GM19238 (cell line): ENCODE measurements at regions not wholly inside any gene's neighbourhood (a gene's known extent, or its start where the extent isn't known, plus 50 kb on each side); places are given as distances from the start of the nearest gene placed in this dataset.
"Not testable (repeated sequence)": the region's sequence is repeated elsewhere in the genome, so short reads cannot be mapped to it uniquely, and the experiment has no call there.

Experiments
- DNase-seq: peaks from one replicate; pipeline ENCODE4 v3.0.0; 2011; ENCODE audit warnings: low spot score; ENCODE audit not compliant: insufficient read length

- DNase-seq: no peak
These were observed 447.1 kb upstream of the MKI67 start for GRCh38 chr10:128573281-128573845.

GRCh38 chr10:128573986-128574385 is 447.8 kb upstream of the MKI67 start:
- no peak for DNase-seq

DNA sequence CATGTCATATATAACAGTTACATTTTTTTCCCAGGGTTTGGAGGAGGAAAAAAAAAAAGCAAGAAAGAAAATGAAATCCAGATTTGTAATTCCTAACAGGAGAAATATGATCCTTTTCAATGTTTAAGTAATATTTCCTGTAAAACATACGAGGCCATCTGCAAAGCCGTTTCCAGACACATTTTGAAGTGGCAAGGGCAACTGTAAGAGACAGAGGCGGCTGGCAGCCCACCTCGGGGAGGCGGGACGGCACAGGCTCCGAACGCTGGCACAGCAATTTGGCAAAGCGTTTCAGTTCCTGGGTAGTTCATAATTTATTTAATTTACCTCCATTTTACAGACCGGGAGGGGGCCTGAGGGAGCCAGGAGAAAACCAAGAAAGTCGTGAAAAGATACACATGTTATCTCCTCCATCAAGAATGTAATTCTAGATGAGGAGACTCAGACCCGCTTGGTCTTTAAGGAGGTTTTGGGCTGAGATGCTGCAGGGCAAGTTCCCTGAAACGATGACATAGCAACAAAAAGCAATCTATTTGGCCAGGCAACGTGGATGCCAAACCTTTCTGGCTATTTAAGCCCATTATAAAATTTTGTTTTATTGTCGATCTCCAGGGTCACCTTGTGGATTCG is 448.5 kb upstream of the MKI67 start:
- no peak for DNase-seq

DNA sequence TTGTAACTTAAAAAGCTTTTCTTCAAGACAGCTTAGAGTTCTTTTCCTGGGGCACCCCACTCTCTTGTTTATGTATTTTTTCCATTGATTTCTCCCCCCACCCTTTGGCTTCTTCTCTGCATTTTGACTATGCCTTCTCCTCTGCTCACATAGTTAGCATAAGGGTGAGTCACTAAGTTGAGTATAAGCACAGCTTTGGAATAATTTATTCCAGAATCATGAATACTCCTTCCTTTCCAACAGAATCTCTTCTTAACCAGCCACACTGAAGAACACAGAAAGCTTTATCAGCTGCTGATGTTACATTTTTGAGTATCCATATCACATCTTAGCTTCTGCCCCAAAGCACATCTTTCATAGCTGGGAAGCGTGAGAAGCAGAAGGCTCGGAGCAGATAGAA is 449.5 kb upstream of the MKI67 start:
- no peak for DNase-seq

DNA sequence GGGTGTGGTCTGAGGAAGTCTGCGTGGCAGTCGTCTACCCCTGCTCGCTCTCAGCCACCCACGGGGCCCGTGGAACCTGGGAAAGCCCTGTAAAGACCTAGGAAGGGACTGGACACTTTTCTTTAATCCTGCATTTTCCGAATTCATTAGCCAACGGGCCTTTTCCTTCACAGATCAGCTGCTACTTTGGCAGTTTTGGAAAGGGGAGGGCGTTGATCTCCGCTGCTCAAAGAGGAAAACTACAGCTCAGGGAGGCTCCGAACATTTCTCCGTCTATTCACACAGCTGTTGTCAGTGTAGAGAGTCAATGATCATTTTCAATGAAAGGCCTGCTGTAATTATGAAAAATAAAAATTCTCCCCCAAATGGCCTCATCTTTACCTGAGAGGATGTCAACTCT is 450.1 kb upstream of the MKI67 start:
- no peak for DNase-seq

GRCh38 chr10:128576943-128577670 is 450.9 kb upstream of the MKI67 start:
- DNase-seq: no peak

DNA sequence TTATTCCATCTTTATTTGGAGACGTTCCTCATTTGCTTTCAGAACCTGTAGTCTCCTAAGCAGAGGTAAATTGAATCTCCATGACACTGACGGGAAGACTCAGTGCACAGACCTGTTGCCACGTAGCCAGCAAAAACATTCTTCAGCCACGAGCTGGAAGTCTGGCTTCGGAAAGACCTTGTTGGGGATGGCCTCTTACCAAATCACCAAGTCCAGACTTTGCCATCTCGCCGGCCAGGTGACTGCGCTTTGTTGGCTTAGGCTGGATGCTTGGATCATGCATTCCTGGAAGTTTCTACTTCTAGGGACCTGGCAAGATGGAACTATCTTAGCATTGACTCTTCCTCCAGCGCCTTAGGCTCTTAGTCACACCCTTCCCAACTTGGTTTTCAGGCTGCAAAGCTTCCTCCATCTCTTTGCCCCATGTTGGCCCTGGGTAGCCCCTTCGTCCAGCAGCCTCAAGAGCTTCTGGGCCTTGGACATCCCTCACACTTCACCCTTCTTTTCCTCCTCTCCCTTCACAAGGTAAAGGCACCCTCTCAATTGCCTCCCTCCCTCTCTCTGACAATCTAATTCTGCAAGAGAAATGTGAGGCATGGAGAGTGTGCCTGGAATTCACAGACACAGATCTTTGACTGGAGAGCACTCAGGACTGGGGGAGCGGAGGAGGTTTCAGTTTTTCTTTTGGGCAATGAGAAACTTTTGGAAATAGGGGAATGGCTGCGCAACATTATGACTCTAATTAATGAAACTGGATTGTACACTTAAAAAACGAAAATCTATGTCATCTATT is 451.9 kb upstream of the MKI67 start:
- DNase-seq: no peak

DNA sequence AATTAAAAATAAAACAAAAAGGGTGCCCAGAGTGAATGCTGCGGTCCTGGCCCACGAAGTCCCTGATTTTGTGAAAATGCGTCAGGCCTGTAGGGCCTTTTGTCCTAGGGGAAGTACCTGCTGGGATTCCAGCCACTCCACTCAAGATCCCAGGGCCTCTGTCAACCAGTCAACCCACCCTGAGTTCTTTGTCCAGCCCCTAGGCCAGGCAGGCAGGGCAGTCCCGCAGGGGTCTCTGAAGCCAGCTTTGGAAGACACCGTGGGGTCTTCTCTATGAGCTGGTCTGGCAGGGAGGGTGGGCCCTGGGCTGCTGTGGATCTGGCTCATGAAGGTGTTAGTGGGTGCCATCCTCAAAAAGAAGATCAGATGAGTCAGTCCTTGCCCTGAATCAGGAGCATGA is 452.5 kb upstream of the MKI67 start:
- no peak for DNase-seq

GRCh38 chr10:128579280-128579865 is 453.1 kb upstream of the MKI67 start:
- no peak for DNase-seq

GRCh38 chr10:128579901-128580300 is 453.7 kb upstream of the MKI67 start:
- no peak for DNase-seq

DNA sequence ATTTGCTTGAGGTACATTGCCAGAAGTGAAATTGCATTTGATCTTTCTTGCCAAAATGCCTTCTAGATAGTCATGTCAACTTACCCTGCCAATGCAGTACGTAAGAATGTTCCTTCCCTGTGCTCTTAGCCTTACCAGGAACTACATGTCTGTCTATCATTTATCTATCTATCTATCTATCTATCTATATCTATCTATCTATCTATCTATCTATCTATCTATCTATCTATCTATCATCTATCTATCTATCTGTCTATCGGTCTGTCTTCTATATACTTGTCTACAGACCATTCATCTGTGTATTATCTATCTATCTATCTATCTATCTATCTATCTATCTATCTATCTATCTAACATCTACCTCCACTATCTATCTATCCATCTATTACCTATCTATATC is 456.9 kb upstream of the MKI67 start:
- not testable (repeated sequence) for DNase-seq

DNA sequence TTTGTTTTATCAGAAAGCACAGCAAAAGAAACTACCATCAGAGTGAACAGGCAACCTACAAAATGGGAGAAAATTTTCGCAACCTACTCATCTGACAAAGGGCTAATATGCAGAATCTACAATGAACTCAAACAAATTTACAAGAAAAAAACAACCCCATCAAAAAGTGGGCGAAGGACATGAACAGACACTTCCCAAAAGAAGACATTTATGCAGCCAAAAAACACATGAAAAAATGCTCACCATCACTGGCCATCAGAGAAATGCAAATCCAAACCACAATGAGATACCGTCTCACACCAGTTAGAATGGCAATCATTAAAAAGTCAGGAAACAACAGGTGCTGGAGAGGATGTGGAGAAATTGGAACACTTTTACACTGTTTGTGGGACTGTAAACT is 460.4 kb upstream of the MKI67 start:
- not testable (repeated sequence) for DNase-seq

GRCh38 chr10:128587689-128588088 is 461.5 kb upstream of the MKI67 start:
- DNase-seq: no peak

- DNase-seq: no peak
These were observed 462.2 kb upstream of the MKI67 start for GRCh38 chr10:128588402-128588801.

DNA sequence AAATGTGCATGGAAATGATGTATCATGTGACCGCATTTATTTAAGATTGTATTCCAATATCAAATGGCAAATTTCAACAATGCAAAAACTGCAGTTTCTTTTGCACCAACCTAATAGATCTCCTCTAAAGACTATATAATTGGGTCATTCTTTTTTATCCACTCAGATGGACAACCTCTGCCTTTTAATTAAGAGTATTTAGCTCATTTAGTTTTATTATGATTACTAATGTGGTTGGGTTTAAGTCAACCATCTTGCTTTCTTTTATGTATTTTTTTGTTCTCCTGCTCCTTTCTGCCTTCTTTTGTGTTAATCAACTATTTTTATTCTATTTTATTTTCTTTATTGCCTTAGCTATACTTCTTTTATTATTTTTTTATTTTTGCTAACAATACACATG is 468.5 kb upstream of the MKI67 start:
- no peak for DNase-seq

GRCh38 chr10:128596906-128597305 is 470.7 kb upstream of the MKI67 start:
- no peak for DNase-seq

DNA sequence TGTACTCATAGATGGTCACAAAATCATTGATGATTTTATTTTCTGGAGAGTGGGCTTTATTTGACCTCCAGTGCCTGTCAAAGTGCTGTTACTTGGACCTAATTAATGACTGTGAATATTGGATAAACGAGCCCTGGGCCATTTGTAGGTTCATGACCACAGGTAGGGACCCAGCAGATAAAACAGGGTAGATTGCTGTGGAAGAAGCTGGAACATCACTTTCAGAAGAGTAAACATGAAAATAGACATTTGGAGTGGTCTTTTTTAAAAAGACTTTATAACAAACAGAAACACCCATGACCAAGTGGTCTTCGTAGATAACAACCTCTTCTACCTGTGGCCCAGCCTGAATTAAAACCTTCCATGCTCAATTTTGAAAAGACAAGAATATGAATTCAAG is 472.8 kb upstream of the MKI67 start:
- no peak for DNase-seq

DNA sequence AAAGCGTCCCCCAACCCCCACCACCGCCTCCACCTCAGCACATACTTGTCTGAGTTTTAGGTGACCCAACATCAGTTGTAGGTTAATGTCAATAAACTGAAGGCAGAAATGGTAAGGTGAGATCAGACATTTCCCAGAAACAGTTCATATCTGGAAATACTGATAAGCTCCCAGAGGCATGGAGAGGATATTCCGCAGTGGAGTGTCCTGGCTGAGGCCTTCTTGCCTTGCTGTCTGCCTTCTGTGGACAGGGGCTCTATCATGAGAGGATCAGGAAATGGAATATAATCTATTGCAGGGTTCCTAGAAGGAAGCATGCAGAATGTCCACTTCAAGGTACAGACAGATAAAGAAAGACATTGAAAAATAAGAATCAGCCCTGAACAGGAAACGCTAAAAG is 473.3 kb upstream of the MKI67 start:
- DNase-seq: no peak

GRCh38 chr10:128602183-128602582 is 476.0 kb upstream of the MKI67 start:
- no peak for DNase-seq

DNA sequence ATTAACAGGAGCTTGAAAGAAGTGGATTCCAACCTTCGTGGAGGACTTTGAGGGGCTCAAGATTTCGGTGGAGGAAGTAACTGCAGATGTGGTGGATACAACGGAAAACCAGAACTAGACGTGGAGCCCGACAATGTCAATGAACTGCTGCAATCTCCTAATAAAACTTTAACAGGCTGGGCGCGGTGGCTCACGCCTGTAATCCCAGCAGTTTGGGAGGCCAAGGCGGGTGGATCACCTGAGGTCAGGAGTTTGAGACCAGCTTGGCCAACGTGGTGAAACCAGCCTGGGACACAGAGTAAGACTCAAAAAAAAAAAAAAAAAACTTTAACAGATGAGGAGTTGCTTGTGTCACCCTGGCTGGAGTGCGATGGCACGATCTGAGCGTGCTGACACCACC is 477.8 kb upstream of the MKI67 start:
- no peak for DNase-seq

DNA sequence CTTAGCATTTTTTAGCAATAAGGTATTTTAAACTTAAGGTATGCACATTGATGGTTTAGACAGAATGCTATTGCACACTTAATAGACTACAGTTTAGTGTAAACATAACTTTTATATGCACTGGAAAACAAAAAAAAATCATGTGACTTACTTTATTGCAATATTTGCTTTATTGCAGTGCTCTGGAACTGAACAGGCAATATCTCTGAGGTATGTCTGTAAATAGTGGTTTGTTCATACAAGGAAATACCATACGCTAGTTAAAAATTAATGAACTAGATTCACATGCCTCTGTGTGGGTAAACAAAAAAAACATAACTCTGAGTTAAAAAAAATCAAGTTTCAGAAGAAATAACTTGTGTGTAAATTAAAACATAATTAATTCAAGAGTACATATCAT is 479.0 kb upstream of the MKI67 start:
- DNase-seq: no peak

- no peak for DNase-seq
These were observed 479.8 kb upstream of the MKI67 start for GRCh38 chr10:128606055-128606454.
